ENCODE measurements at regions not wholly inside any gene's neighbourhood (a gene's known extent, or its start where the extent isn't known, plus 50 kb on each side); places are given as distances from the start of the nearest gene placed in this dataset.
A peak's percentile ranks its signal among the peaks of the same experiment; 100 is the strongest.

DNA sequence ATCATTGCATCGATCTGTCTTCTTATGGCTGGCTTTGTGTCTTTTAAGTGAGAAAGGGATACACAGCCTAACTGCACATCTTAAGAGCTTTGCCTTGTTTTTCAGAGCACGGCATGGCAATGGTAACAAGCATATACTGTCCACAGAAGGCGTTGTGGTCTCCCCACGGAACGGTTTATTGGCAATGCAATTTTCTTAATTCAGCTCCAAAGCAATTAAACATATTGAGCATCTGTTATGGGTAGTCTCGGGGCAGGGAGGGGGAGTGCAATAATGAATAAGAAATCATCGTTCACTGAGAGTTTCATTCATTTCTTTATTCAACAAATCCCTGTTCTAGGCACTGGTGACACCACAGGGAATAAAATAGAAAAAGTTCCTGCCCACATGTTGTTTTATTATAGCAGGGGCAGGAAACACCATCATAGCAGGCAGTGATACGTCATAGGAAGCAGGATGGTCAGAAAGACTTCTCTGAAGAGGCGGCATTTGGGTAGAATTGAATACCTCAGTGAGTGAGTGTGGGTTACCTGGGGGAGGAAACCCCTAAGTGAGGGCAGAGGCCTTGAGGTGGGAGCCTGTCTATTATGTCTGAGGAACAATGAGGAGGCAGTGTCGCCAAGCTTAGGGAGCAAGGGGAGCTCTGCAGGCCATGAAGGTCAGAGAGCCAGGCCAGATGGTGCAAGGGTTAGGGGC, 185.7 kb upstream of the KL start:
- CTCF ChIA-PET, result interaction anchor here (0.6 kb wide), 1 partner anchor 9 kb away, joined by 3 read pairs; no protein-coding TSS in a partner anchor
- H3K4me3 ChIP-seq, result no peak overlapping the region
- POLR2A ChIA-PET, result no interaction called here
- peak overlapping the region; percentile 35 for H3K4me2 ChIP-seq
- no peaks in the 10 kb centered on the region for H3K9me3 ChIP-seq
- ATAC-seq (no peak), FAIRE-seq (no peak), DNase-seq (ENCODE audit: low read depth in 1 of 2, low spot score in 1 of 2) (no peak)
- H3K27ac ChIP-seq, result 0 out of 6 replicates have a peak overlapping the region, but pooled peaks of 1 of the 2 experiments have one; percentile 60
- H3K4me1 ChIP-seq, result peaks cover 18% of the 10 kb centered on the region
- TF ChIP-seq FOSB (CRISPR knock-in tag; IDR thresholded peaks at IDR 0.05) (no peak), JUNB (IDR thresholded peaks at IDR 0.05) (no peak)
- 77% methylated on average over 10 of the region's 10 CpGs for WGBS (ENCODE audit: missing lambda C conversion rate)

- H3K4me1 ChIP-seq, result no peaks in the 10 kb centered on the region
- H3K27ac ChIP-seq, result no peak overlapping the region
- ChIA-PET CTCF (no interaction called here), POLR2A (no interaction called here)
- no peak for ATAC-seq
- FAIRE-seq, result no peak
- no peak overlapping the region for H3K4me2 ChIP-seq
- TF ChIP-seq, protein P1, sequence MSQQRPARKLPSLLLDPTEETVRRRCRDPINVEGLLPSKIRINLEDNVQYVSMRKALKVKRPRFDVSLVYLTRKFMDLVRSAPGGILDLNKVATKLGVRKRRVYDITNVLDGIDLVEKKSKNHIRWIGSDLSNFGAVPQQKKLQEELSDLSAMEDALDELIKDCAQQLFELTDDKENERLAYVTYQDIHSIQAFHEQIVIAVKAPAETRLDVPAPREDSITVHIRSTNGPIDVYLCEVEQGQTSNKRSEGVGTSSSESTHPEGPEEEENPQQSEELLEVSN (IDR thresholded peaks at IDR 0.05; ENCODE audit: borderline replicate concordance, low read depth), result no peak
- TF ChIP-seq CHD2 (IDR thresholded peaks at IDR 0.05; ENCODE audit: low read length, partially characterized antibody) (no peak), RARB (CRISPR knock-in tag; IDR thresholded peaks at IDR 0.05) (no peak), JUNB (IDR thresholded peaks at IDR 0.05) (no peak), ELK1 (IDR thresholded peaks at IDR 0.05; ENCODE audit: low read depth, low read length) (no peak), USF2 (IDR thresholded peaks at IDR 0.05) (no peak), HEYL (CRISPR knock-in tag; IDR thresholded peaks at IDR 0.05) (no peak), ZNF302 (CRISPR knock-in tag; IDR thresholded peaks at IDR 0.05) (no peak), EP300 (IDR thresholded peaks at IDR 0.05) (no peak), MYC (IDR thresholded peaks at IDR 0.05; ENCODE audit: borderline replicate concordance, low read length) (no peak), FOSL2 (IDR thresholded peaks at IDR 0.05) (no peak), FOSL2 (CRISPR knock-in tag; IDR thresholded peaks at IDR 0.05) (no peak), PBX3 (IDR thresholded peaks at IDR 0.05) (no peak), KDM1A (IDR thresholded peaks at IDR 0.05; ENCODE audit: low read depth) (no peak), MAZ (IDR thresholded peaks at IDR 0.05; ENCODE audit: borderline replicate concordance, low read depth, low read length) (no peak), FOSB (CRISPR knock-in tag; IDR thresholded peaks at IDR 0.05) (no peak), POLR2AphosphoS2 (conservative IDR thresholded peaks at IDR 0.05; ENCODE audit: low read length) (no peak), SMC3 (IDR thresholded peaks at IDR 0.05) (no peak)
- TF ChIP-seq, protein P2, sequence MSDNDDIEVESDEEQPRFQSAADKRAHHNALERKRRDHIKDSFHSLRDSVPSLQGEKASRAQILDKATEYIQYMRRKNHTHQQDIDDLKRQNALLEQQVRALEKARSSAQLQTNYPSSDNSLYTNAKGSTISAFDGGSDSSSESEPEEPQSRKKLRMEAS (IDR thresholded peaks at IDR 0.05), result no peak
- no peaks in the 10 kb centered on the region for H3K9me3 ChIP-seq
- WGBS (ENCODE audit: missing lambda C conversion rate), result 73% methylated on average over 5 of the region's 5 CpGs
- no peak overlapping the region for H3K4me3 ChIP-seq
- no peak for DNase-seq (ENCODE audit: low read depth in 1 of 2, low spot score in 1 of 2)
These were observed 178.8 kb upstream of the KL start for GRCh38 chr13:32837307-32837972.
